ENCODE measurements at regions not wholly inside any gene's neighbourhood (a gene's known extent, or its start where the extent isn't known, plus 50 kb on each side); places are given as distances from the start of the nearest gene placed in this dataset.

DNA sequence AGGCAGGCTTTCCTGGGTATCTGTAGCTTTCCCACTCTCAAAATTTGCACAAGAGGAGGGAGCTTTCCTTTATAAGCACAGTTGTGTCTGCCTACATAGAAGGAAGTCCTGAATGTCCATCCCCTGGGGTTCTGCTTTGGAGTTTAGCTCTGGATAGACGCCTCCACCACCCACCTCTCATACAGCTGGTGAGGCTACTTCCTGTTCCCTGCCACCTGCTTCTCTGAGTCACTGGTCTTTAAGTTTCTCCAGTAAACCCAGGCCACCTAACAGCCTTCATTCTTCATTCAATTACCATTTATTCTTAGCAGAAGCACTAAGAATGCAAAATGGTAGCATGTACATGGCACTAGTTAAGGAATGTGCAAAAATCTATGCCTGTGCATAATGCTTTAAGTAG, 407.8 kb downstream of the CDH2 start:
- Mint-ChIP-seq H3K27me3 (peaks cover 3% of the 10 kb centered on the region), H3K9me3 (ENCODE audit: low read depth) (no peaks in the 10 kb centered on the region), H3K27ac (no peak overlapping the region), H3K36me3 (ENCODE audit: insufficient read depth) (no peaks in the 10 kb centered on the region), H3K4me3 (ENCODE audit: low read depth) (no peak overlapping the region), H3K4me1 (ENCODE audit: low read depth) (no peaks in the 10 kb centered on the region)
- TF ChIP-seq, protein P1, sequence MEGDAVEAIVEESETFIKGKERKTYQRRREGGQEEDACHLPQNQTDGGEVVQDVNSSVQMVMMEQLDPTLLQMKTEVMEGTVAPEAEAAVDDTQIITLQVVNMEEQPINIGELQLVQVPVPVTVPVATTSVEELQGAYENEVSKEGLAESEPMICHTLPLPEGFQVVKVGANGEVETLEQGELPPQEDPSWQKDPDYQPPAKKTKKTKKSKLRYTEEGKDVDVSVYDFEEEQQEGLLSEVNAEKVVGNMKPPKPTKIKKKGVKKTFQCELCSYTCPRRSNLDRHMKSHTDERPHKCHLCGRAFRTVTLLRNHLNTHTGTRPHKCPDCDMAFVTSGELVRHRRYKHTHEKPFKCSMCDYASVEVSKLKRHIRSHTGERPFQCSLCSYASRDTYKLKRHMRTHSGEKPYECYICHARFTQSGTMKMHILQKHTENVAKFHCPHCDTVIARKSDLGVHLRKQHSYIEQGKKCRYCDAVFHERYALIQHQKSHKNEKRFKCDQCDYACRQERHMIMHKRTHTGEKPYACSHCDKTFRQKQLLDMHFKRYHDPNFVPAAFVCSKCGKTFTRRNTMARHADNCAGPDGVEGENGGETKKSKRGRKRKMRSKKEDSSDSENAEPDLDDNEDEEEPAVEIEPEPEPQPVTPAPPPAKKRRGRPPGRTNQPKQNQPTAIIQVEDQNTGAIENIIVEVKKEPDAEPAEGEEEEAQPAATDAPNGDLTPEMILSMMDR (IDR thresholded peaks at IDR 0.05; ENCODE audit: unreplicated experiment) = no peak
- no peak for DNase-seq (ENCODE audit: low spot score, unreplicated experiment)

GRCh38 chr18:27763936-27764335, 413.0 kb downstream of the CDH2 start:
- no peak for DNase-seq (ENCODE audit: low spot score, unreplicated experiment)
- H3K27me3 Mint-ChIP-seq = no peaks in the 10 kb centered on the region
- TF ChIP-seq, protein P1 (IDR thresholded peaks at IDR 0.05; ENCODE audit: unreplicated experiment) = no peak
- H3K27ac Mint-ChIP-seq = no peak overlapping the region
- no peaks in the 10 kb centered on the region for H3K9me3 Mint-ChIP-seq (ENCODE audit: low read depth)
- H3K36me3 Mint-ChIP-seq (ENCODE audit: insufficient read depth) = no peaks in the 10 kb centered on the region
- H3K4me3 Mint-ChIP-seq (ENCODE audit: low read depth) = no peak overlapping the region
- H3K4me1 Mint-ChIP-seq (ENCODE audit: low read depth) = no peaks in the 10 kb centered on the region

GRCh38 chr18:27763341-27763740, 413.6 kb downstream of the CDH2 start:
- Mint-ChIP-seq H3K4me1 (ENCODE audit: low read depth) (no peaks in the 10 kb centered on the region), H3K4me3 (ENCODE audit: low read depth) (no peak overlapping the region), H3K27ac (no peak overlapping the region), H3K27me3 (no peaks in the 10 kb centered on the region), H3K9me3 (ENCODE audit: low read depth) (no peaks in the 10 kb centered on the region), H3K36me3 (ENCODE audit: insufficient read depth) (no peaks in the 10 kb centered on the region)
- no peak for DNase-seq (ENCODE audit: low spot score, unreplicated experiment)
- TF ChIP-seq, protein P1 (IDR thresholded peaks at IDR 0.05; ENCODE audit: unreplicated experiment) = no peak

- no peak for DNase-seq (ENCODE audit: low spot score, unreplicated experiment)
- Mint-ChIP-seq H3K27ac (no peak overlapping the region), H3K27me3 (no peaks in the 10 kb centered on the region), H3K36me3 (ENCODE audit: insufficient read depth) (no peaks in the 10 kb centered on the region), H3K9me3 (ENCODE audit: low read depth) (no peaks in the 10 kb centered on the region), H3K4me1 (ENCODE audit: low read depth) (no peaks in the 10 kb centered on the region), H3K4me3 (ENCODE audit: low read depth) (no peak overlapping the region)
- TF ChIP-seq, protein P1 (IDR thresholded peaks at IDR 0.05; ENCODE audit: unreplicated experiment) = no peak
Observed at GRCh38 chr18:27762054-27762453, 414.9 kb downstream of the CDH2 start.

DNA sequence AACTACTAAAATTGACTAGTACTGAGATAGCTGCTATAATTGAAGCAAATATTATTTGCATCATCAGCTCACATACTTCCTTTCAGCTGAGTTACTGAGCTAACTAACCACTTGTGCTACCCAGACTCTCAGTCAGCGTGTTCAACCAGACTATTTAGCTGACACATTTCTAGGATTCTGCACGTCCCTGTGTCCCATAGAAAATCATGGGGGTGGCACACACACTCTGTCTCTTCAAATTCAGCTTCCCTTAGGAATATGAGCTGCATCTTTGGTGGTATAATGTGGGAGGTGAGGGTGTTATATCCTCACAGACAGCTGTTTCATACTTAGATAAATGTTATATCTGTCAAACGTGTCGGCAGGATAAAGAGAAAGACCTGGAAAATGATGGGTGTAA, 424.0 kb downstream of the CDH2 start:
- H3K27ac Mint-ChIP-seq = no peak overlapping the region
- no peaks in the 10 kb centered on the region for H3K36me3 Mint-ChIP-seq (ENCODE audit: insufficient read depth)
- TF ChIP-seq, protein P1 (IDR thresholded peaks at IDR 0.05; ENCODE audit: unreplicated experiment) = no peak
- no peak for DNase-seq (ENCODE audit: low spot score, unreplicated experiment)
- peaks cover 3% of the 10 kb centered on the region for H3K4me1 Mint-ChIP-seq (ENCODE audit: low read depth)
- no peak overlapping the region for H3K4me3 Mint-ChIP-seq (ENCODE audit: low read depth)
- no peaks in the 10 kb centered on the region for H3K9me3 Mint-ChIP-seq (ENCODE audit: low read depth)
- no peaks in the 10 kb centered on the region for H3K27me3 Mint-ChIP-seq
